NCI-H1417 (cell line): ENCODE measurements at regions not wholly inside any gene's neighbourhood (a gene's known extent, or its start where the extent isn't known, plus 50 kb on each side); places are given as distances from the start of the nearest gene placed in this dataset.
"Not testable (repeated sequence)": the region's sequence is repeated elsewhere in the genome, so short reads cannot be mapped to it uniquely, and the experiment has no call there.

Source experiments
- DNase-seq, 3 experiments: peaks; one replicate each; lab custom pipeline; 2025; lab: John Stamatoyannopoulos, UW

GRCh38 chr22:47325249-47325648 lies 562.8 kb downstream of the TBC1D22A start:
- no peak for DNase-seq

- DNase-seq = no peak
Measured at GRCh38 chr22:47324435-47324990, 562.1 kb downstream of the TBC1D22A start.

- no peak for DNase-seq
Measured at GRCh38 chr22:47323518-47323917, 561.1 kb downstream of the TBC1D22A start.

GRCh38 chr22:47322854-47323253 lies 560.4 kb downstream of the TBC1D22A start:
- DNase-seq = peak in 2 of 3 experiments; percentile 30 to 74

GRCh38 chr22:47320560-47320959 lies 558.1 kb downstream of the TBC1D22A start:
- DNase-seq = no peak

GRCh38 chr22:47318041-47318737 lies 555.7 kb downstream of the TBC1D22A start:
- no peak for DNase-seq

GRCh38 chr22:47315862-47316419 lies 553.5 kb downstream of the TBC1D22A start:
- peak in 2 of 3 experiments; percentile 22 to 45 for DNase-seq

- no peak for DNase-seq
Measured at GRCh38 chr22:47310601-47311000, 548.2 kb downstream of the TBC1D22A start.

GRCh38 chr22:47309946-47310345 lies 547.5 kb downstream of the TBC1D22A start:
- no peak for DNase-seq

GRCh38 chr22:47309476-47309875 lies 547.0 kb downstream of the TBC1D22A start:
- DNase-seq = no peak

- no peak for DNase-seq
Measured at GRCh38 chr22:47308886-47309285, 546.4 kb downstream of the TBC1D22A start.

- DNase-seq = no peak
Measured at GRCh38 chr22:47307822-47308221, 545.4 kb downstream of the TBC1D22A start.

GRCh38 chr22:47307326-47307725 lies 544.9 kb downstream of the TBC1D22A start:
- no peak for DNase-seq

- no peak for DNase-seq
Measured at GRCh38 chr22:47304854-47305253, 542.4 kb downstream of the TBC1D22A start.

- no peak for DNase-seq
Measured at GRCh38 chr22:47304191-47304831, 541.9 kb downstream of the TBC1D22A start.

- no peak for DNase-seq
Measured at GRCh38 chr22:47303161-47303890, 540.9 kb downstream of the TBC1D22A start.

- not testable (repeated sequence) for DNase-seq
Measured at GRCh38 chr22:47302587-47302986, 540.1 kb downstream of the TBC1D22A start.

GRCh38 chr22:47301820-47302475 lies 539.5 kb downstream of the TBC1D22A start:
- no peak for DNase-seq

- no peak for DNase-seq
Measured at GRCh38 chr22:47300698-47301405, 538.4 kb downstream of the TBC1D22A start.

- no peak for DNase-seq
Measured at GRCh38 chr22:47299863-47300697, 537.6 kb downstream of the TBC1D22A start.
